Right kidney (tissue), 1 donor: ENCODE measurements at regions not wholly inside any gene's neighbourhood (a gene's known extent, or its start where the extent isn't known, plus 50 kb on each side); places are given as distances from the start of the nearest gene placed in this dataset.
"Not testable (repeated sequence)": the region's sequence is repeated elsewhere in the genome, so short reads cannot be mapped to it uniquely, and the experiment has no call there.

Experiments used
- DNase-seq: peaks from one replicate; pipeline ENCODE4 v3.0.0-alpha.2; 2016

DNA sequence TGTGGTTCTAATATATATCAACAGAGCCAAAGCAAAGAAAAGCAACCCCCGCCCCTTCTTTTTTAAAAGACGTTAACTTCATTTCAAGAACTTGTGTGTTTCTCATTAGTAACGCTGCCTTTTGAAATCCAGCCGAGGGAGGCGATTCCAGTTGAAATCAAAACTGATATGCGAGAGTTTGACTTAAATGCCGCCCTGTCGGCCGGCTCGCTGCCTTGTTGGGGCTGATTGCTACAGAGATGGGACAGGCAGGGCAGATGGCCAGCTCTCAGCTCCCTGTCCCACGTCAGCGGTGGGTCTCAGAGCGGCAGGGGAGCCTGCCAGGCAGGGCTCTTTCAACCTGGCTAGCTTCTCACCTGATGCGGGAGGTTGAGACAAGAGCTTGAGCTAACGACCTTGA is 51.9 kb upstream of the ALX4 start:
- no peak for DNase-seq

GRCh38 chr11:44363116-44363515 is 53.2 kb upstream of the ALX4 start:
- no peak for DNase-seq

GRCh38 chr11:44364596-44364995 is 54.7 kb upstream of the ALX4 start:
- no peak for DNase-seq

DNA sequence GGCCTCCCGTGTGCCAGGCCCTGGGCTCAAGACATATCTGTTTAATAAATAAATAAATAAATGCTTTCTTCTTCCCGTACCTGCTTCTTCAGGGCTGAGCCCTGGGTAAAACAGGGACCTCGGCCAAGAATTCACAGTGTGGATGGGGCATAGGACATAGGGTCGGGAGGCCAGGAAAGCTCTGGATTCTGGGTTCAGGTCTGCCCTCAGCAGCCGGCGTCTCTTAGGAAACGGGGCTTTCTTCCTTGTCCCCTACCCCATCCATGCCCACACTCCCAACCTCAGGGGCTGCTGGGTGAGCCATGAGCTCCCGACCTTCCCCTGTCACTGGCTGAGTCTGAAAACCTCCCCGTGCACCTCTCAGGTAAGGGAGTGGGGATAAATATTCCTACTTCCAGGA is 55.7 kb upstream of the ALX4 start:
- no peak for DNase-seq

- DNase-seq = no peak
Observed at GRCh38 chr11:44366026-44366425, 56.1 kb upstream of the ALX4 start.

DNA sequence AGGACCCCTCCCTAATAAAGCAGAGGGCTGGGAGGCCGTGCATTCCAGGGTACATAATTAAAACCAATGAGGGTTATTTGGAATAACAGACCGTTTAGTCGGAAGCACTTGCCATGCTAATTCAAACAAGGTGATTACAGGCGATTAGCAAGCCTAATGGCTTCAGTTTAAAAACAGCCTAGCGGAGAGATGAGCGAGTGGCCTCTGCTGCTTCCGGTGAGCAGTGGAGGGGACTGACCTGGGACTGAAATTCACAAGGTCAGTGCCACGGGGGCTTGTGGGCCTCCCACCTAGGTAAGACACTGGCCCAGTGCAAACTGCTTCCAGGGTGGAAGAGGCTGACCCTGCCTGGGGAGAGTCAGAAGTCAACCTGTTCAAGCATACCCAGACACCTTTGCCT is 56.8 kb upstream of the ALX4 start:
- no peak for DNase-seq

DNA sequence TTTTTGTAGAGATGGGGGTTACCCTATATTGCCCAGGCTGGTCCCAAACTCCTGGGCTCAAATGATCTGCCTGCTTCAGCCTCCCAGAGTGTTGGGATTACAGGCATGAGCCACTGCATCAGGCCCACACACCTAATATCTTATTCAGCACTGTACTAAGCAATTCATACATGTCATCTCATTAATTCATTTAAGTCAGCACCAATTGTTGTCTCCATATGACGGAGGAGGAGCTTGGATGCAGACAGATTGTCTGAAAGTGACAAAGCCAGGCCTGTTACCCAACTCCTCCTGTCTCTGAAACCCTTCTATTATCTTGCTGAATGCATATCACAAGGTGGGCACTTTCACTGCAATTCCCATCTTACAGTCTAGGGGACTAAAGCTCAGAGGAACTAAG is 57.5 kb upstream of the ALX4 start:
- no peak for DNase-seq

GRCh38 chr11:44368886-44369285 is 58.9 kb upstream of the ALX4 start:
- no peak for DNase-seq

DNA sequence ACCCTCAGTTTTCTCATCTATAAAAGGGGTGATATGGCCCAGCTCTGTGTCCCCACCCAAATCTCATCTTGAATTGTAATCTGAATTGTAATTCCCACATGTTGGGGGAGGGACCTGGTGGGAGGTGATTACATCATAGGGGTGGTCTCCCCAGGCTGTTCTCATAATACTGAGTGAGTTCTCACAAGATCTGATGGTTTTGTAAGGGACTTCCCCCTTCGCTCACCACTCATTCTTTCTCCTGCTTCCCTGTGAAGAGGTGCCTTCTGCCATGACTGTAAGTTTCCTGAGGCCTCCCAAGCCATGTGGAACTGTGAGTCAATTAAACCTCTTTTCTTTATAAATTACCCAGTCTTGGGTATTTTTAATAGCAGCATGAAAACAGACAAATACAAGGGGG is 61.1 kb upstream of the ALX4 start:
- not testable (repeated sequence) for DNase-seq

DNA sequence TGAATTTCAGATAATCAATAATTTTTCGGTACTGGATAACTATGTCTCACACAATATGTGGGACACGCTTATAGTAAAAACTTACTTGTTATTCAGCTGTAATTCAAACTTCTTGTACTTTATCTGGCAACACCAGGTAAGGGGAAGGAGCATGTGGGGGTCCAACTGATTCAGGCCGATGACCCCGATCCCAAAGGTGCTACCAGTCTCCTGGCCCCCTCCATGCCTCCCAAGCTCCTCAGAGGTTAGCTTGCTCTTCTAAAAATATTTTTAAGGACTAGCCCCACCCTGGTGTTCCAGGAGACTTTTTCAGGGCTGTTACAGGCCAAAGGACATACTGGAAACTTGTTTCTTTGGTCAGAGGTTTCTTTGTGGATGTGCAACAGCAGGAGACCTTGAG is 61.8 kb upstream of the ALX4 start:
- DNase-seq = no peak

DNA sequence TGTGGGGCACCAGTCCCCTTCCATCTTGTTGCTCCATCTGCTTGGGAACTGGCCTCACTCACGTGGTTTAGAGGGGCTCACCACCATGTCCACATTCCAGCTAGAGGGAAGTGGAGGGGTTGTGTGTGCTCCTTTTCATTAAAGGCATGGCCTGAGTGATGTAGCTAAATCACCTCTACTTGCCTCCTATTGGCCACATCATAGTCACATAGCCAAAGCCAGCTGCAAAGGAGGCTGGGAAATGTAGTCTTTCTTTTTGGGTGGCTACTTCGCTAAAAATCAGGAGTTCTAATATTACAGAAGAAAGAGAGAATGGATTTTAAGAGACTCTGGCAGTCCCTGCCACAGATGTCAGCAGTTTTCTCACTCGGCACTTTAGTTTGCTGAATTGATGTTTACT is 63.0 kb upstream of the ALX4 start:
- no peak for DNase-seq

DNA sequence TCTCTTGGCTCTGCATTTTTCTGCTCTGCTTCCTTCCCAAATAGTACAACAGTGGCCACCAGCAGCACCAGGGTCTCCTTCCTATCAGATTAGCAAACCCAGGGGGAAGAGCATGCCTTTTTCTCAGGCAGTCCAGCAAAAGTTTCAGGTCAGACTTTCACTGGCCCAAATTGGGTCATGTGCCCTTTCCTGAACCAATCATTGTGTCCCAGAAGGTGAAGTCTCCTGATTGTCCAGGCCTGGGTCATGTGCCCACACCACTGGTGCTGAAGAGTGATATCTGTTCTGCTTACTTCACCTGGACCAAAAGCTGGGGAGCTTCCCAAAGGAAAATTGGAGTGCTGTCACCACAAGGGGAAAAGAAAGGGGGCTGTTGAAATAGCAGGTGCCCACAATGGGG is 64.1 kb upstream of the ALX4 start:
- no peak for DNase-seq

DNA sequence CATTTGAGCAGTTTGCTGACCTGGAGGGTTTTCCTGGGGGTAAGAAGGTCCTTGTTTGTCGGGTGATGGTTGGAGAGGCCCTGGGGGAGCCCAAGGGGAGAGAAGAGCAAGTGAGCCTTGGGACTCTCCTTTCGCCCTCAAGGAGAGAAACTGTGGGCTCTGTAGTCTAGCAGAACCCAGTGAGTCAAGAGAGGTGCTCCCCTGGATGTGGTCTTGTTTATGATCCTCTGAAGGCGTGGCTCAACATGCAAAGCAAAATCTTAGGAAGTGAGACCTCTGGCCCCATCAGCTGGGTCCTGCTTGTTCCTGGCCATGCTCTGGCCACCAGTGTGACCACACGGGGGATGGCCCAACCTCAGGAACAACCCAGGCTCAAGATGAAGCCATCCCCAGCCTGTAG is 66.5 kb upstream of the ALX4 start:
- DNase-seq = no peak

- no peak for DNase-seq
Observed at GRCh38 chr11:44377121-44377520, 67.2 kb upstream of the ALX4 start.

- DNase-seq = no peak
Observed at GRCh38 chr11:44377914-44378321, 68.0 kb upstream of the ALX4 start.

- no peak for DNase-seq
Observed at GRCh38 chr11:44379141-44380008, 69.4 kb upstream of the ALX4 start.

GRCh38 chr11:44380009-44380313 is 70.0 kb upstream of the ALX4 start:
- no peak for DNase-seq

- no peak for DNase-seq
Observed at GRCh38 chr11:44380820-44381219, 70.9 kb upstream of the ALX4 start.

DNA sequence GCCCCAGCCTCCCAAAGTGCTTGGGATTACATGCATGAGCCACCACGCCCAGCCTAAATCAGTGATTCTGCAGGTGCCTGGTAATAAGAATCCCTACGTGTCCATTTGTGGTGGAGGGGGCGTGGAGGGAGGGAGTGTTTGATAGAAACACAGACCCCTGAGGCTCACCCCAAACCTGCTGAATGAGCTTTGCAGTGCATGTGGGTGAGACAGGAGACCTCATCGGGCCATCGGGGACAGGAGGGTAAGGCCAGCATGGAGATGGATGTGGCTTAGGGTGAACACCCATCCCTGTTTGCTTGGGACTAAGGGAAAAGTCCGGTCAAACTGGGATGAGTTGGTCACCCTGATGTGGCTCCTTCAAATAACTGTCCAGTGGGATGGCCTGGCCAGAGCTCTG is 71.3 kb upstream of the ALX4 start:
- no peak for DNase-seq

DNA sequence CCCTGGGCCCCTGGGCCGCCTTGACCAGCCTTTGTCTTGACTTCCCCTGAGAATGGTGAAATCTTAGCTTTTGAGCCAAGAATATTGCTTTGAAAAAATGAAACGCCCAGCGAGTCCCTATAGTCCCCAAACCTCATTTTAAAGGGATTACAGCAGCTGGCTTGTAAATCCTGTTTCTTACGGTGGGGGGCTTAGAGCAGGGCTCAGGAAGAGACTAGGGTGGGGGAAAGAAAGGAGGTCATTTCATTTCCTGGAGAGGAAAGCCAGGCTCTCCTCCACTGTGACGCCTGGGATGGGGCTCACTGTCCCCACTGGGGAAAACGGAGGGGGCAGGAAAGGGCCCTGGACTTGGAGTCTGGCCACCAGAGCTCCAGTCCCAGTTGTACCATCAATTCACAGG is 72.2 kb upstream of the ALX4 start:
- no peak for DNase-seq

DNA sequence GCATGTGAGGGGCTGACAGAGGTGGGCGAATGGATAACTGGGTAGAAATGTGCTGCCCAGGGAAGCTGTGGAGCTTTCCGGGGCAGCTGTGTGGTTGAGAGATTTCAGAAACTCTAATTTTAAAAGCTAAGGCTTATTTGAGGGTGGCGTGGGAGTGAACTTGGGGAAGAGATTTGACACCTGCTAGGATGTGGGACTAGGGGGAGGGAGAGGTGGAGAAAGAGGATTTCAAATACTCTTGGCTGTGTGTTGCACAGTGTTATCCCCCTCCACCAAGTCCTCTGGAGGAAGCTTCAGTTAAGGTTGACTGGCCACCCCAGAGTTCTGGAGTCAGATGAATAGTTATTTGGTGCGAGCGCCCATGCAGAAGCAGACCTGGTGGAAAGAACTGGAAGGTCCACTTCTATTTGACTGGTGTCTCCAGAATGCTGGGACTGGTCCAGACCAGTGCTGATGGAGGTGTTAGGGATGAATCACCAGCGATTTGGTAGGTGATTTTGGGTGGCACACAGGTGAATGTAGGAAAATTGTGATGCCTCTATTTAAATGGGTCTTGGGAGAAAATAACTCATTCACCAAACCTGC is 72.8 kb upstream of the ALX4 start:
- no peak for DNase-seq

DNA sequence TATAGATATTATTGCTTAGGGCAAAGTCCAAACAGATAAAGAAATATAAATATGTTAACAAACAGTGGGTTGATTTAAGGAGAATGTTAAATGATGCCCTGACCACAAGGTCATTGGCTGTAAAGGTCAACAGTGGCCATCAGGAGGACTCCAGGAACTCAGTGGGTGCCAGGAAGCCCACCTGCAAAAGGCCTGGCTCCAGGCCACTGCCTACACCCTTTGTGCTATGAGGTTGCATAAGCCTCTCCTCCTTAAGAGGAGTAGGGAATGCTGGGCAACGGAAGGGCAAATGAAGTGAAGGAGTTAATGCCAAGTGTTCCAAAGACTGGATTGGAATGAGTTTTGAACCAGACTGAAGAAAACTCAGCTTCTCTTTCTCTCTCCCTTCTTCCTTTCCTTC is 73.3 kb upstream of the ALX4 start:
- no peak for DNase-seq

DNA sequence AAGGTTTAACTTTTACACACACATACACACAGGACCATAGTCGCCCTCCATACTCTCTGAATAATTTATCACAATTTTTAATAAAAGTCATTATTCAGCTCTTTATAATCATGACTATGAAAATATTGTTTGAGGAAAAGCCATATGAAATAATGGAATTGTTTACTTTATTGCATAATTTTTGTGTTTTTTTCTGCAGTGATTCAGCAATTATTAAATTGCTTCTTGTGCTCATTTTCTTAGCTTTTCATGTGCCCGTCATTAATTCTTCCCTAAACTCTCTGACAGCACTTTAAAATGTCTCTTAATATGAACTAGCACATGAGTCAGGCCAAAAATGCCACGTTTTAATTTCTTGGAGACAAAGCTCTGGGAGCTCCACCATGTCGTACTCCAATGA is 77.5 kb upstream of the ALX4 start:
- DNase-seq = no peak

- DNase-seq = no peak
Observed at GRCh38 chr11:44387825-44388224, 77.9 kb upstream of the ALX4 start.
